ENCODE measurements at regions not wholly inside any gene's neighbourhood (a gene's known extent, or its start where the extent isn't known, plus 50 kb on each side); places are given as distances from the start of the nearest gene placed in this dataset.

- no peak for DNase-seq
These were observed 184.9 kb upstream of the IRX2 start for GRCh38 chr5:2936413-2936812.

- no peak for DNase-seq
These were observed 178.3 kb upstream of the IRX2 start for GRCh38 chr5:2929779-2930178.

GRCh38 chr5:2921651-2922050, 170.2 kb upstream of the IRX2 start:
- DNase-seq, result no peak

- no peak for DNase-seq
These were observed 169.7 kb upstream of the IRX2 start for GRCh38 chr5:2921176-2921575.

- DNase-seq, result no peak
These were observed 168.8 kb upstream of the IRX2 start for GRCh38 chr5:2920312-2920711.

- no peak for DNase-seq
These were observed 168.0 kb upstream of the IRX2 start for GRCh38 chr5:2919310-2920018.

- no peak for DNase-seq
These were observed 166.0 kb upstream of the IRX2 start for GRCh38 chr5:2917524-2917923.

- no peak for DNase-seq
These were observed 165.6 kb upstream of the IRX2 start for GRCh38 chr5:2917093-2917492.

- DNase-seq, result no peak
These were observed 164.7 kb upstream of the IRX2 start for GRCh38 chr5:2916076-2916682.

- DNase-seq, result no peak
These were observed 163.6 kb upstream of the IRX2 start for GRCh38 chr5:2914981-2915484.

GRCh38 chr5:2914022-2914661, 162.7 kb upstream of the IRX2 start:
- DNase-seq, result no peak

- no peak for DNase-seq
These were observed 161.8 kb upstream of the IRX2 start for GRCh38 chr5:2913281-2913680.

GRCh38 chr5:2912741-2913140, 161.3 kb upstream of the IRX2 start:
- no peak for DNase-seq

GRCh38 chr5:2910401-2911175, 159.1 kb upstream of the IRX2 start:
- DNase-seq, result no peak

GRCh38 chr5:2909035-2909434, 157.6 kb upstream of the IRX2 start:
- DNase-seq, result no peak

- DNase-seq, result no peak
These were observed 156.6 kb upstream of the IRX2 start for GRCh38 chr5:2908086-2908485.

- DNase-seq, result no peak
These were observed 155.0 kb upstream of the IRX2 start for GRCh38 chr5:2906302-2907090.

- DNase-seq, result no peak
These were observed 154.3 kb upstream of the IRX2 start for GRCh38 chr5:2905741-2906140.

- no peak for DNase-seq
These were observed 153.5 kb upstream of the IRX2 start for GRCh38 chr5:2904956-2905355.

- no peak for DNase-seq
These were observed 152.9 kb upstream of the IRX2 start for GRCh38 chr5:2904399-2904798.

GRCh38 chr5:2903451-2904395, 152.2 kb upstream of the IRX2 start:
- no peak for DNase-seq
